ENCODE measurements at regions not wholly inside any gene's neighbourhood (a gene's known extent, or its start where the extent isn't known, plus 50 kb on each side); places are given as distances from the start of the nearest gene placed in this dataset.

GRCh38 chr2:129056959-129057317 lies 738.3 kb upstream of the HS6ST1 start:
- no peak overlapping the region for H3K27ac ChIP-seq (ENCODE audit: low read depth in 1 of 2, low read length in 1 of 2)
- no peak for DNase-seq (ENCODE audit: low read depth in 6 of 9, low spot score in 9 of 9)
- H3K27me3 ChIP-seq (ENCODE audit: control insufficient read depth in 2 of 2, insufficient read depth in 1 of 2, low read length in 1 of 2): no peaks in the 10 kb centered on the region
- no peaks in the 10 kb centered on the region for H3K36me3 ChIP-seq (ENCODE audit: control insufficient read depth in 2 of 2, insufficient read depth in 2 of 2, low read length in 1 of 2)
- WGBS: 97% methylated on average over 2 of the region's 2 CpGs
- H3K9me3 ChIP-seq (ENCODE audit: control insufficient read depth in 2 of 2, insufficient read depth in 1 of 2, low read length in 1 of 2): no peaks in the 10 kb centered on the region
- no peak overlapping the region for H3K4me3 ChIP-seq (ENCODE audit: low read length in 2 of 2)
- H3K4me1 ChIP-seq (ENCODE audit: control insufficient read depth in 2 of 2, insufficient read depth in 2 of 2, low read length in 2 of 2): peaks cover 0 to 20% of the 10 kb centered on the region in 2 donors

- 98% methylated on average over 5 of the region's 5 CpGs for WGBS
- no peak overlapping the region for H3K4me3 ChIP-seq (ENCODE audit: low read length in 2 of 2)
- DNase-seq (ENCODE audit: low read depth in 6 of 9, low spot score in 9 of 9): no peak
Observed at GRCh38 chr2:129058981-129059380, 740.3 kb upstream of the HS6ST1 start.

GRCh38 chr2:129059476-129059875 lies 740.8 kb upstream of the HS6ST1 start:
- 96% methylated on average over 7 of the region's 7 CpGs for WGBS
- no peak overlapping the region for H3K27ac ChIP-seq (ENCODE audit: low read depth in 1 of 2, low read length in 1 of 2)

More at GRCh38 chr2:129058981-129059380, 740.3 kb upstream of the HS6ST1 start:
- Histone ChIP-seq H3K27me3 (ENCODE audit: control insufficient read depth in 2 of 2, insufficient read depth in 1 of 2, low read length in 1 of 2) (no peaks in the 10 kb centered on the region), H3K27ac (ENCODE audit: low read depth in 1 of 2, low read length in 1 of 2) (no peak overlapping the region), H3K36me3 (ENCODE audit: control insufficient read depth in 2 of 2, insufficient read depth in 2 of 2, low read length in 1 of 2) (no peaks in the 10 kb centered on the region), H3K9me3 (ENCODE audit: control insufficient read depth in 2 of 2, insufficient read depth in 1 of 2, low read length in 1 of 2) (no peaks in the 10 kb centered on the region), H3K4me1 (ENCODE audit: control insufficient read depth in 2 of 2, insufficient read depth in 2 of 2, low read length in 2 of 2) (peaks cover 0 to 20% of the 10 kb centered on the region in 2 donors)

GRCh38 chr2:129061069-129061768 lies 742.6 kb upstream of the HS6ST1 start:
- Histone ChIP-seq H3K27ac (ENCODE audit: low read depth in 1 of 2, low read length in 1 of 2) (no peak overlapping the region), H3K4me3 (ENCODE audit: low read length in 2 of 2) (no peak overlapping the region), H3K4me1 (ENCODE audit: control insufficient read depth in 2 of 2, insufficient read depth in 2 of 2, low read length in 2 of 2) (peaks cover 0 to 20% of the 10 kb centered on the region in 2 donors), H3K36me3 (ENCODE audit: control insufficient read depth in 2 of 2, insufficient read depth in 2 of 2, low read length in 1 of 2) (no peaks in the 10 kb centered on the region), H3K9me3 (ENCODE audit: control insufficient read depth in 2 of 2, insufficient read depth in 1 of 2, low read length in 1 of 2) (no peaks in the 10 kb centered on the region), H3K27me3 (ENCODE audit: control insufficient read depth in 2 of 2, insufficient read depth in 1 of 2, low read length in 1 of 2) (no peaks in the 10 kb centered on the region)
- 63% methylated on average over 5 of the region's 5 CpGs for WGBS
- DNase-seq (ENCODE audit: low read depth in 6 of 9, low spot score in 9 of 9): peak in 2 of 9 donors; percentile 6 to 43

More at GRCh38 chr2:129059476-129059875, 740.8 kb upstream of the HS6ST1 start:
- no peaks in the 10 kb centered on the region for H3K9me3 ChIP-seq (ENCODE audit: control insufficient read depth in 2 of 2, insufficient read depth in 1 of 2, low read length in 1 of 2)
- H3K27me3 ChIP-seq (ENCODE audit: control insufficient read depth in 2 of 2, insufficient read depth in 1 of 2, low read length in 1 of 2): no peaks in the 10 kb centered on the region
- no peaks in the 10 kb centered on the region for H3K36me3 ChIP-seq (ENCODE audit: control insufficient read depth in 2 of 2, insufficient read depth in 2 of 2, low read length in 1 of 2)
- no peak overlapping the region for H3K4me3 ChIP-seq (ENCODE audit: low read length in 2 of 2)
- H3K4me1 ChIP-seq (ENCODE audit: control insufficient read depth in 2 of 2, insufficient read depth in 2 of 2, low read length in 2 of 2): peaks cover 0 to 20% of the 10 kb centered on the region in 2 donors
- no peak for DNase-seq (ENCODE audit: low read depth in 6 of 9, low spot score in 9 of 9)

GRCh38 chr2:129061769-129062121 lies 743.1 kb upstream of the HS6ST1 start:
- Histone ChIP-seq H3K4me1 (ENCODE audit: control insufficient read depth in 2 of 2, insufficient read depth in 2 of 2, low read length in 2 of 2) (peaks cover 0 to 15% of the 10 kb centered on the region in 2 donors), H3K4me3 (ENCODE audit: low read length in 2 of 2) (no peak overlapping the region), H3K27ac (ENCODE audit: low read depth in 1 of 2, low read length in 1 of 2) (no peak overlapping the region), H3K27me3 (ENCODE audit: control insufficient read depth in 2 of 2, insufficient read depth in 1 of 2, low read length in 1 of 2) (no peaks in the 10 kb centered on the region), H3K36me3 (ENCODE audit: control insufficient read depth in 2 of 2, insufficient read depth in 2 of 2, low read length in 1 of 2) (no peaks in the 10 kb centered on the region), H3K9me3 (ENCODE audit: control insufficient read depth in 2 of 2, insufficient read depth in 1 of 2, low read length in 1 of 2) (no peaks in the 10 kb centered on the region)
- WGBS: 99% methylated on average over 1 of the region's 1 CpG
- no peak for DNase-seq (ENCODE audit: low read depth in 6 of 9, low spot score in 9 of 9)

GRCh38 chr2:129062146-129062912 lies 743.7 kb upstream of the HS6ST1 start:
- H3K4me3 ChIP-seq (ENCODE audit: low read length in 2 of 2): no peak overlapping the region
- H3K9me3 ChIP-seq (ENCODE audit: control insufficient read depth in 2 of 2, insufficient read depth in 1 of 2, low read length in 1 of 2): no peaks in the 10 kb centered on the region
- H3K36me3 ChIP-seq (ENCODE audit: control insufficient read depth in 2 of 2, insufficient read depth in 2 of 2, low read length in 1 of 2): no peaks in the 10 kb centered on the region
- 95% methylated on average over 9 of the region's 9 CpGs for WGBS
- no peak for DNase-seq (ENCODE audit: low read depth in 6 of 9, low spot score in 9 of 9)
- H3K4me1 ChIP-seq (ENCODE audit: control insufficient read depth in 2 of 2, insufficient read depth in 2 of 2, low read length in 2 of 2): peaks cover 0 to 9% of the 10 kb centered on the region in 2 donors
- no peak overlapping the region for H3K27ac ChIP-seq (ENCODE audit: low read depth in 1 of 2, low read length in 1 of 2)
- no peaks in the 10 kb centered on the region for H3K27me3 ChIP-seq (ENCODE audit: control insufficient read depth in 2 of 2, insufficient read depth in 1 of 2, low read length in 1 of 2)

- no peaks in the 10 kb centered on the region for H3K4me1 ChIP-seq (ENCODE audit: control insufficient read depth in 2 of 2, insufficient read depth in 2 of 2, low read length in 2 of 2)
- H3K27ac ChIP-seq (ENCODE audit: low read depth in 1 of 2, low read length in 1 of 2): no peak overlapping the region
- H3K27me3 ChIP-seq (ENCODE audit: control insufficient read depth in 2 of 2, insufficient read depth in 1 of 2, low read length in 1 of 2): no peaks in the 10 kb centered on the region
- H3K36me3 ChIP-seq (ENCODE audit: control insufficient read depth in 2 of 2, insufficient read depth in 2 of 2, low read length in 1 of 2): no peaks in the 10 kb centered on the region
- 97% methylated on average over 1 of the region's 1 CpG for WGBS
- no peak for DNase-seq (ENCODE audit: low read depth in 6 of 9, low spot score in 9 of 9)
- H3K9me3 ChIP-seq (ENCODE audit: control insufficient read depth in 2 of 2, insufficient read depth in 1 of 2, low read length in 1 of 2): no peaks in the 10 kb centered on the region
- H3K4me3 ChIP-seq (ENCODE audit: low read length in 2 of 2): no peak overlapping the region
Observed at GRCh38 chr2:129067070-129067469, 748.4 kb upstream of the HS6ST1 start.

- 90% methylated on average over 3 of the region's 3 CpGs for WGBS
- no peak for DNase-seq (ENCODE audit: low read depth in 6 of 9, low spot score in 9 of 9)
- Histone ChIP-seq H3K36me3 (ENCODE audit: control insufficient read depth in 2 of 2, insufficient read depth in 2 of 2, low read length in 1 of 2) (no peaks in the 10 kb centered on the region), H3K27ac (ENCODE audit: low read depth in 1 of 2, low read length in 1 of 2) (no peak overlapping the region), H3K4me3 (ENCODE audit: low read length in 2 of 2) (no peak overlapping the region), H3K27me3 (ENCODE audit: control insufficient read depth in 2 of 2, insufficient read depth in 1 of 2, low read length in 1 of 2) (no peaks in the 10 kb centered on the region), H3K4me1 (ENCODE audit: control insufficient read depth in 2 of 2, insufficient read depth in 2 of 2, low read length in 2 of 2) (no peaks in the 10 kb centered on the region), H3K9me3 (ENCODE audit: control insufficient read depth in 2 of 2, insufficient read depth in 1 of 2, low read length in 1 of 2) (no peaks in the 10 kb centered on the region)
Observed at GRCh38 chr2:129067953-129068352, 749.3 kb upstream of the HS6ST1 start.

GRCh38 chr2:129068543-129068942 lies 749.9 kb upstream of the HS6ST1 start:
- H3K9me3 ChIP-seq (ENCODE audit: control insufficient read depth in 2 of 2, insufficient read depth in 1 of 2, low read length in 1 of 2): no peaks in the 10 kb centered on the region
- H3K36me3 ChIP-seq (ENCODE audit: control insufficient read depth in 2 of 2, insufficient read depth in 2 of 2, low read length in 1 of 2): no peaks in the 10 kb centered on the region
- H3K4me1 ChIP-seq (ENCODE audit: control insufficient read depth in 2 of 2, insufficient read depth in 2 of 2, low read length in 2 of 2): no peaks in the 10 kb centered on the region
- WGBS: 91% methylated on average over 5 of the region's 5 CpGs
- no peak overlapping the region for H3K4me3 ChIP-seq (ENCODE audit: low read length in 2 of 2)
- no peak overlapping the region for H3K27ac ChIP-seq (ENCODE audit: low read depth in 1 of 2, low read length in 1 of 2)
- no peaks in the 10 kb centered on the region for H3K27me3 ChIP-seq (ENCODE audit: control insufficient read depth in 2 of 2, insufficient read depth in 1 of 2, low read length in 1 of 2)
- no peak for DNase-seq (ENCODE audit: low read depth in 6 of 9, low spot score in 9 of 9)

All from thymus (tissue), 11 donors.